ENCODE measurements at regions not wholly inside any gene's neighbourhood (a gene's known extent, or its start where the extent isn't known, plus 50 kb on each side); places are given as distances from the start of the nearest gene placed in this dataset.

DNA sequence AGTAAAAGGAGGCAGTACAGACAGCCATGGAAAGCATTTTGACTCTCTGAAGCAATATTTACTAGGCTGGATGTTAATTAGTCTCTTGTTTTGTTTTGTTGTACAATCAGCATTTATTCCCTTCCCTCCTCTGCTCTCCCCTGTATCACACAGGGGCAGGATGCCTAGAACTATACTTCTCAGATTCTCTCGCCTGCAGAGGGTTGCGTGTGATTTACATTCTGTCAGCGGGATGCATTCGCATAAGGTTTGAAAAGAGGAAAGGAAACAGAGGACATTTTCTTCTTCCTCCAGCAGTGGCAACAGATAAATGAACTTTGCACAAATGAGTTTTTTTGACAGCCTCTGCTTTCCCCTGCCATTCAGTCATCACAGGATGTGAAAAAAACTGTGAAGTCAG is 188.3 kb downstream of the RSL24D1 start:
- CTCF ChIA-PET, result no interaction called here
- no peaks in the 10 kb centered on the region for H3K36me3 Mint-ChIP-seq
- H3K27ac Mint-ChIP-seq, result no peak overlapping the region
- peaks cover 5% of the 10 kb centered on the region for H3K27me3 Mint-ChIP-seq
- DNase-seq, result no peak
- no peak for ATAC-seq
- no peaks in the 10 kb centered on the region for H3K4me1 Mint-ChIP-seq
- no peaks in the 10 kb centered on the region for H3K9me3 Mint-ChIP-seq (ENCODE audit: low read depth)
- no peak overlapping the region for H3K4me3 Mint-ChIP-seq

DNA sequence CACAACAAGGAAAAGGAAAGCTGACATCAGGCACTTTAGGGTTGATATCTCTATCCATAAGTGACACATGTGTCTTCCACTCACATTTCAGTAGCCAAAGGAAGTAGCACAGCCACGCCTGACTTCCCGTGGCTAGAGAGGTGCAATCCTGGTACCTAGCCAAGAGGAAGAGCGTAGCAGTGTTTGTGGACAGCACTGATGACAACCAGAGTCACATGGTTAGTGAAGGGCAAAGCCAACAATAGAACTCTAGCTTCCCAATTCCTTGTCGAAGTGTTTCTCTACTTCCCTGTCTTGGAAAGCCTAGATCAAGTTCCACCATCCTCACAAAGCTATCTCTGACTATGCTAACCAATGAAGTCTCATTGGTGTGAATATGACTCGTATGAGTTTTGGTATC is 189.2 kb downstream of the RSL24D1 start:
- Mint-ChIP-seq H3K4me3 (no peak overlapping the region), H3K36me3 (no peaks in the 10 kb centered on the region), H3K4me1 (no peaks in the 10 kb centered on the region), H3K27ac (no peak overlapping the region), H3K27me3 (peaks cover 5% of the 10 kb centered on the region), H3K9me3 (ENCODE audit: low read depth) (no peaks in the 10 kb centered on the region)
- DNase-seq (no peak), ATAC-seq (no peak)
- CTCF ChIA-PET, result no interaction called here

GRCh38 chr15:55005679-55006078 is 191.1 kb downstream of the RSL24D1 start:
- Mint-ChIP-seq H3K9me3 (ENCODE audit: low read depth) (no peaks in the 10 kb centered on the region), H3K4me1 (no peaks in the 10 kb centered on the region), H3K36me3 (no peaks in the 10 kb centered on the region), H3K4me3 (no peak overlapping the region), H3K27me3 (peaks cover 5% of the 10 kb centered on the region), H3K27ac (no peak overlapping the region)
- ATAC-seq (no peak), DNase-seq (no peak)
- CTCF ChIA-PET, result no interaction called here

- no peak for ATAC-seq
Observed at GRCh38 chr15:55003965-55004873, 192.5 kb downstream of the RSL24D1 start.

DNA sequence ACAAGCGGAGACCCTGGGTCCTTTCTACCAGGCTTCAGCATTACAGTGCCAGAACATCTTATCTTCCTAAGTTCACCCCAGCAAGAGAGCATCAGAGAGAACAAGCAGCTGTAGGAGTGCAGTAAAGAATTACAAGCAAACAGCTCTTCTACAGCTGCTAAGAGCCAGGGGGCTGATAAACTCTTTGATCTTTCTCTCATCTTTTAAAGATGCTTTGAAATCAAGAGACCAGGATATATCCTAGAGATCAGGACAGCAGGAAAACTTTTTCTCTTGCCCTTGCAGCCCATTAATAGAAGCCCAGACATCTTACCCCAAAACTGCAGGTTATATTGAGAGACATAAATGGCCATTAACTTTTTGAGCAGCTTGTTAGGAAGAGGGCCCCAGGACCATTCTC is 198.1 kb downstream of the RSL24D1 start:
- peaks cover 2% of the 10 kb centered on the region for H3K27me3 Mint-ChIP-seq
- DNase-seq (no peak), ATAC-seq (no peak)
- H3K4me1 Mint-ChIP-seq, result no peaks in the 10 kb centered on the region
- H3K4me3 Mint-ChIP-seq, result no peak overlapping the region
- H3K36me3 Mint-ChIP-seq, result no peaks in the 10 kb centered on the region
- no peak overlapping the region for H3K27ac Mint-ChIP-seq
- no peaks in the 10 kb centered on the region for H3K9me3 Mint-ChIP-seq (ENCODE audit: low read depth)
- CTCF ChIA-PET, result no interaction called here

More at GRCh38 chr15:55003965-55004873, 192.5 kb downstream of the RSL24D1 start:
- Mint-ChIP-seq H3K4me3 (no peak overlapping the region), H3K27me3 (peaks cover 2% of the 10 kb centered on the region), H3K4me1 (no peaks in the 10 kb centered on the region), H3K27ac (no peak overlapping the region), H3K9me3 (ENCODE audit: low read depth) (no peaks in the 10 kb centered on the region), H3K36me3 (no peaks in the 10 kb centered on the region)
- CTCF ChIA-PET, result no interaction called here
- no peak for DNase-seq

DNA sequence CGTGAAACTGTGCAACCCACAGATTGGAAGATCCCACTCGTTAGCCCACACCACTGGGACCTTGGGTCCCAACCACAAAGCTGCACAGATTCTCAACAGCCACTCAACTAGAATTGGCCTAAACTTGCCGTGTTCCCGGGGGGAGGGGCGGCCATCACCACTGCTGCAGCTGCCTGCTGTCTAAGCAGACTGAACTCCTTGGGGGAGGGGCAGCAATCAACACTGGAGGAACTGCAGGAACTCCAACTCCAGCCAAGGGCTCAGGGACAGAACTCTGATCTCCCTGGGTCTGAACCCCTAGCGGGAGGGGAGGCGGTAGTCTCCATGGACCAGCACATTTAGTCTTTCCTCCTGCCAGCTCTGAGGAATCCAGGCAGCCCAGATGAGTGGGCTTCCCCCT is 205.9 kb downstream of the RSL24D1 start:
- ATAC-seq (no peak), DNase-seq (no peak)
- H3K4me1 Mint-ChIP-seq, result no peaks in the 10 kb centered on the region
- H3K36me3 Mint-ChIP-seq, result no peaks in the 10 kb centered on the region
- CTCF ChIA-PET, result no interaction called here
- H3K27ac Mint-ChIP-seq, result no peak overlapping the region
- no peak overlapping the region for H3K4me3 Mint-ChIP-seq
- H3K9me3 Mint-ChIP-seq (ENCODE audit: low read depth), result peaks cover 2% of the 10 kb centered on the region
- peaks cover 2% of the 10 kb centered on the region for H3K27me3 Mint-ChIP-seq

DNA sequence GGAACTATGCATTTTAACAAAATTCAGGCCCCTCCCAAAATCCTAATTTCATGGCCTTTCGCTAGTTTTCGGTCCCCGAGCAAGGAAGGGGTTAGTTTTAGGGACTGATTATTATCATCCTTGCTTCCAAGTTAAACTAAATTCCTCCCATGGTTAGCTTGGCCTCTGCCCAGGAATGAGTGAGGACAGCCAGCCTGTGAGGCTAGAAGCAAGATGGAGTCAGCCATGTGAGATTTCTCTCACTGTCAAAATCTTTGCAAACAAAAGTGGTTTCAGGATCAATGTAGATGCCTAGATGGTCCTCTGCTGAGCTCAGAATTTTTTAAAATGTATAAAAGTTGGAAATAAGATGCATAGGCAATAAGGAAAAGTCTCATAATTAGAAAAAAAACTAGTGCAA is 208.9 kb downstream of the RSL24D1 start:
- CTCF ChIA-PET, result no interaction called here
- ATAC-seq (no peak), DNase-seq (no peak)
- no peak overlapping the region for H3K27ac Mint-ChIP-seq
- H3K4me1 Mint-ChIP-seq, result no peaks in the 10 kb centered on the region
- H3K4me3 Mint-ChIP-seq, result no peak overlapping the region
- no peaks in the 10 kb centered on the region for H3K36me3 Mint-ChIP-seq
- H3K9me3 Mint-ChIP-seq (ENCODE audit: low read depth), result peaks cover 2% of the 10 kb centered on the region
- H3K27me3 Mint-ChIP-seq, result no peaks in the 10 kb centered on the region

DNA sequence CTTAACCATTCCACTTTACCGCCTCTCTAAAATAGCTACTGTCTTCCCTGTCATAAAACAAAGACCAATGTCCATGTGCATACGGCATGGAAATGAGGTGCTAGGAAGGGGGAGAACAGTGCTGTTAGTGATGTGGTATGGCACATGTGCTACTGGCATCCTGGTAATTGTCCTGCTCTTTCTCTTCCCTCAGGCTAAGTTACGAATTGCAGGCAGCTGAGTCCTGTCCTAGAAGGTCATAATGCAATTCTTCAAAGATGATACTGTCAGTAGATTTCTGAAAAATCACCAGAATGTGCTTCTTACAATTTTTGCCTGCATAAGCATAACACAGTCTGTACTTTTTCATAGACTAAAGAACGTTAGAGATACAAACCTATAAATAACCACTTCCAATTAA is 216.8 kb downstream of the RSL24D1 start:
- Mint-ChIP-seq H3K4me1 (no peaks in the 10 kb centered on the region), H3K27me3 (peaks cover 4% of the 10 kb centered on the region), H3K27ac (no peak overlapping the region), H3K36me3 (no peaks in the 10 kb centered on the region), H3K9me3 (ENCODE audit: low read depth) (no peaks in the 10 kb centered on the region), H3K4me3 (no peak overlapping the region)
- CTCF ChIA-PET, result no interaction called here
- ATAC-seq (no peak), DNase-seq (no peak)

DNA sequence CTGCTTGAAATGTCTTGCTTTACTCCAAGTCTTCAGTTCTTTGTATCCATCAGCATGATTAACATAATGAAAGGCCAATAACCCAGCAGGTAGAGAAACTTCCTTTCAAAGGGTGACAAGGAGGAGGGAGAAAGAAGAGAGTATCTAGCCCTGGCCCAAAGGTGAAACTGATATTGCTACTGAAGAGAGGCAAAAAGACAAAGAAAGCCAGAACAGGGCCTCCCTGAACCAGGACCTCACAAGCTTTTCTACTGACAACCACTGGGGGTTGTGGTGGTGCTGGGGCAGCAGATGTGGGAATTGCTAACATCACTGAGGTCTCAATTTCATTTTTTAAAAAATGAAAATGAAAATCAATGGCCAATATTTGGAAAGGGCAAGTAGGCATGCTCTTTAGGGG is 234.1 kb downstream of the RSL24D1 start:
- no peak for ATAC-seq
- H3K27me3 Mint-ChIP-seq, result no peaks in the 10 kb centered on the region
- H3K4me1 Mint-ChIP-seq, result peaks cover 4% of the 10 kb centered on the region
- no peak overlapping the region for H3K4me3 Mint-ChIP-seq
- peaks cover 1% of the 10 kb centered on the region for H3K9me3 Mint-ChIP-seq (ENCODE audit: low read depth)
- CTCF ChIA-PET, result no interaction called here
- DNase-seq, result no peak
- no peak overlapping the region for H3K27ac Mint-ChIP-seq
- no peaks in the 10 kb centered on the region for H3K36me3 Mint-ChIP-seq

DNA sequence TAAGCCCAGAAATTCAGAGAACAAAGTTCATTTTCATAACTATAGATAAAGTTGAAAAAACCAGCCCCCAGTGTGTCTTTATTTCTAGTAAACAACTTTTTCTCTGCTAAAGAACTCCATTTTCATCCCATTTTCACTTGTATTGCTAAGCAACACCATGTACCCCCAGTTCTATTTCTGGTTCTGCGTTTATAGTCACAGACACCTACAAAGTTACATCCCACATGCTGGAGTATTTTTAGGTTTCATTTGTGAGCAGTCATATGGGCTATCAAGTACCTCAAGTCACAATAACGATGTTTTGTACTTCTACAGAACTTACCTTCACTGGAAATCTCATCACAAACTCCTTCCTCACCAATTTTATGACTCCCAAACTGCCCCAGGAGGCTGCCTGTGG is 236.5 kb downstream of the RSL24D1 start:
- H3K36me3 Mint-ChIP-seq, result no peaks in the 10 kb centered on the region
- H3K4me3 Mint-ChIP-seq, result no peak overlapping the region
- ATAC-seq, result no peak
- H3K27ac Mint-ChIP-seq, result no peak overlapping the region
- H3K4me1 Mint-ChIP-seq, result peaks cover 4% of the 10 kb centered on the region
- H3K9me3 Mint-ChIP-seq (ENCODE audit: low read depth), result no peaks in the 10 kb centered on the region
- CTCF ChIA-PET, result no interaction called here
- no peaks in the 10 kb centered on the region for H3K27me3 Mint-ChIP-seq
- DNase-seq, result no peak

- CTCF ChIA-PET, result no interaction called here
Observed at GRCh38 chr15:54941417-54941816, 255.3 kb downstream of the RSL24D1 start.

GRCh38 chr15:54917312-54917711 is 279.4 kb downstream of the RSL24D1 start:
- DNase-seq, result no peak
- no peak overlapping the region for H3K27ac Mint-ChIP-seq
- CTCF ChIA-PET, result no interaction called here
- no peaks in the 10 kb centered on the region for H3K36me3 Mint-ChIP-seq
- no peak overlapping the region for H3K4me3 Mint-ChIP-seq
- no peak for ATAC-seq
- H3K4me1 Mint-ChIP-seq, result no peaks in the 10 kb centered on the region
- no peaks in the 10 kb centered on the region for H3K9me3 Mint-ChIP-seq (ENCODE audit: low read depth)
- H3K27me3 Mint-ChIP-seq, result no peaks in the 10 kb centered on the region

More at GRCh38 chr15:54941417-54941816, 255.3 kb downstream of the RSL24D1 start:
- Mint-ChIP-seq H3K4me1 (no peaks in the 10 kb centered on the region), H3K36me3 (no peaks in the 10 kb centered on the region), H3K4me3 (no peak overlapping the region), H3K27me3 (no peaks in the 10 kb centered on the region), H3K9me3 (ENCODE audit: low read depth) (no peaks in the 10 kb centered on the region), H3K27ac (no peak overlapping the region)
- ATAC-seq, result no peak
- no peak for DNase-seq

- CTCF ChIA-PET, result interaction anchor here (0.7 kb wide), 1 partner anchor 8 kb away, joined by 3 read pairs; no protein-coding TSS in a partner anchor
- no peak for ATAC-seq
- H3K9me3 Mint-ChIP-seq (ENCODE audit: low read depth), result no peaks in the 10 kb centered on the region
- H3K4me3 Mint-ChIP-seq, result no peak overlapping the region
- H3K27me3 Mint-ChIP-seq, result no peaks in the 10 kb centered on the region
- DNase-seq, result no peak
- no peaks in the 10 kb centered on the region for H3K36me3 Mint-ChIP-seq
- H3K27ac Mint-ChIP-seq, result no peak overlapping the region
- no peaks in the 10 kb centered on the region for H3K4me1 Mint-ChIP-seq
Observed at GRCh38 chr15:54915380-54915779, 281.4 kb downstream of the RSL24D1 start.

DNA sequence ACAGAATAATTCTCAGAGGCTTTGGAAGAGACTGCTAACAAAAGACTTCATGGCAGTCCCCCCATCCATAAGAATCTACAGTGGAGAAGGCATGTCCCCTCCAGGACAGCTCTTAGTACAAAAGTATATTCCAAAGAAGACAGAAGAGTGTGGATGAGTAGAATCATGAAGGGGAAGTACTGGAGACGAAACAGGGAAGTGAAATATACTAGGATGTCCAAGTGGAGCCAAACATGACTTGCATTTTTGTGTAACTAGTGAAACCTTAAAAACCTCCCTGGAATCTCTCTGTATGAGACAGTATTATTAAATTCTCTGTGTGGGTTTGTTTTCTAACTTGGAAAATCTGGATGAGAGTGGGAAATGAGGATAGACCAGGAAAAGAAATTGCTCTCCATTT is 312.4 kb downstream of the RSL24D1 start:
- Mint-ChIP-seq H3K4me1 (no peaks in the 10 kb centered on the region), H3K27ac (no peak overlapping the region), H3K9me3 (ENCODE audit: low read depth) (peaks cover 4% of the 10 kb centered on the region), H3K27me3 (no peaks in the 10 kb centered on the region), H3K4me3 (no peak overlapping the region), H3K36me3 (no peaks in the 10 kb centered on the region)
- DNase-seq, result no peak
- CTCF ChIA-PET, result no interaction called here
- no peak for ATAC-seq

All from activated CD8-positive, alpha-beta memory T cell treated with anti-CD3 and anti-CD28 coated beads, Interleukin-2, amount 10 ng/mL, durations not matched to agents 7 days and 5 days (primary cell).